ENCODE measurements at regions not wholly inside any gene's neighbourhood (a gene's known extent, or its start where the extent isn't known, plus 50 kb on each side); places are given as distances from the start of the nearest gene placed in this dataset.

DNA sequence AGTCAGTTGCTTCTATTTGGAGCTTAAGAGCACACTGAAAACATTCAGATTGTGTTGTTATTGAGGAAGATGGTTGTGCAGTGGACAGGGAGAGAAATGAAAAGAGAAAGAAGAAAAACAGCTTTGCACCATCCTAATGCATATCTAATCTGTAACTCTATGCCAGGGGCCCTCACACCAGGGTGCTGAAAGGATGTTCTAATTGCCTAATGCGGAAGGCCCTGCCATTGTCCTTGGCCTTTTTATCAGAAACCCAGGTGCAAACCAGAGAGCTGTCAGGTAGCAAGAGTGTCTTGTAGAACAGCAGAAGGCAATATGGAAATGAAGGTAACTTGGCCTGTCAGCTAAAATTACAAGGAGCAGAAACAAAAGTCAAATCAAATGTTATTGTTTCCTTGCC lies 384.5 kb upstream of the PIK3R1 start:
- TF ChIP-seq POU2F2 (IDR thresholded peaks at IDR 0.05; ENCODE audit: low read depth, low read length) = no peak
- FAIRE-seq (no peak), DNase-seq (ENCODE audit: insufficient read length, low spot score) (no peak)

- no peak for FAIRE-seq
- no peak for TF ChIP-seq POLR2AphosphoS5 (IDR thresholded peaks at IDR 0.05; ENCODE audit: low read depth, low read length)
- no peak for TF ChIP-seq PAX5 (IDR thresholded peaks at IDR 0.05; ENCODE audit: insufficient read depth, low read length, severe bottlenecking)
- TF ChIP-seq POU2F2 (IDR thresholded peaks at IDR 0.05; ENCODE audit: low read depth, low read length) = no peak
- no peak for TF ChIP-seq POLR2A (IDR thresholded peaks at IDR 0.05; ENCODE audit: low read depth, low read length)
- no peak for TF ChIP-seq TAF1 (IDR thresholded peaks at IDR 0.05; ENCODE audit: low read depth, low read length)
- TF ChIP-seq SPI1 (IDR thresholded peaks at IDR 0.05; ENCODE audit: low read depth, low read length) = no peak
- DNase-seq (ENCODE audit: insufficient read length, low spot score) = no peak
Measured at GRCh38 chr5:67827541-67827940, 388.0 kb upstream of the PIK3R1 start.

- DNase-seq (ENCODE audit: insufficient read length, low spot score) (no peak), FAIRE-seq (no peak)
- TF ChIP-seq PAX5 (IDR thresholded peaks at IDR 0.05; ENCODE audit: insufficient read depth, low read length, severe bottlenecking) = no peak
Measured at GRCh38 chr5:67824852-67825251, 390.7 kb upstream of the PIK3R1 start.

GRCh38 chr5:67817652-67818051 lies 397.9 kb upstream of the PIK3R1 start:
- DNase-seq (ENCODE audit: insufficient read length, low spot score) (no peak), FAIRE-seq (no peak)
- TF ChIP-seq POLR2AphosphoS5 (IDR thresholded peaks at IDR 0.05; ENCODE audit: low read depth, low read length) (no peak), PAX5 (IDR thresholded peaks at IDR 0.05; ENCODE audit: insufficient read depth, low read length, severe bottlenecking) (no peak), POU2F2 (IDR thresholded peaks at IDR 0.05; ENCODE audit: low read depth, low read length) (no peak), POLR2A (IDR thresholded peaks at IDR 0.05; ENCODE audit: low read depth, low read length) (no peak), TAF1 (IDR thresholded peaks at IDR 0.05; ENCODE audit: low read depth, low read length) (no peak), SPI1 (IDR thresholded peaks at IDR 0.05; ENCODE audit: low read depth, low read length) (no peak)

GRCh38 chr5:67816456-67816855 lies 399.1 kb upstream of the PIK3R1 start:
- TF ChIP-seq TAF1 (IDR thresholded peaks at IDR 0.05; ENCODE audit: low read depth, low read length) (no peak), PAX5 (IDR thresholded peaks at IDR 0.05; ENCODE audit: insufficient read depth, low read length, severe bottlenecking) (no peak), SPI1 (IDR thresholded peaks at IDR 0.05; ENCODE audit: low read depth, low read length) (no peak), POLR2AphosphoS5 (IDR thresholded peaks at IDR 0.05; ENCODE audit: low read depth, low read length) (no peak), POU2F2 (IDR thresholded peaks at IDR 0.05; ENCODE audit: low read depth, low read length) (no peak), POLR2A (IDR thresholded peaks at IDR 0.05; ENCODE audit: low read depth, low read length) (no peak)
- FAIRE-seq (no peak), DNase-seq (ENCODE audit: insufficient read length, low spot score) (no peak)

DNA sequence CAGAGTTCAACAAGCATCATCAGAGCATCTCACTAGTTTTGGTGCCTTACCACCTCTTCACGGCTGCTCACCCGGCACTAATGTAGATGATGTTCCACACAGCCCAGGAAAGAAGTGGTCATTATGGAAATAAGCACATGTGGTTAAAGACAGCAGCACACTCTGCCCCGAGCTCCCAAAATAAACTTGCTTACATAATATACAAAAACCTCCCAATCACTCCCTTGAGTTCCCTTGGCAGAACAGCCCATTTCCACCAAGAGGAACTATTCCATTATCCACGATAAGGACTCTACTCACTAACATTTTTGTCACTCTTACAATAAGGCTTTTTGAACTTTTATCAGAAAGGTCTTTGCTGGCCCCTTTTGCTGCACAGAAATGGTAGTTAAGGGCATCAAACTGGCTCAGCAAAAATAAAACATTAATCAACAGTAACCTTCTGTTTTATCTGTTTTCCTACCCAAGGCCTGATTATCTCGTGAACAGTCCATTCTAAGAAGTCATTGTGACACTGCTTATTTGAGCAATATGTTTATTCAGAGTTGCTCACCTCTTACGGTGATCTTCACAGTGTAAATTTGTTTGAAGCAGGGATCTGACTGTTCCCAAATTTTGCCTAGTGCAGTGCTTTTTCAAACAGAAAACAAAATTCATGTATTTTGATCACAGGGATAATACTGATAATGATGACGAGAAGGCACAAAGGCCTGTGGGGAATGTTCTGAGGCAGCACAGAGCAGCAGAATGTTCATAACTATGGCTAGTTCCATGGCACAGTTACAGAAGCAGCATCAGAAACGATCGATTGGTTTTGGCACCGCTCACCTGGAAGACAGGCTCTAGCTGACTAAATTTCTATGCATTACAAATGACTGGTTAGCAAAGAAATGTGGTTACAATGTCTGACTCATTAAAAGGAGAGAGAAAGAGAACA lies 399.8 kb upstream of the PIK3R1 start:
- FAIRE-seq (no peak), DNase-seq (ENCODE audit: insufficient read length, low spot score) (no peak)
- TF ChIP-seq POLR2A (IDR thresholded peaks at IDR 0.05; ENCODE audit: low read depth, low read length) (no peak), POLR2AphosphoS5 (IDR thresholded peaks at IDR 0.05; ENCODE audit: low read depth, low read length) (no peak), POU2F2 (IDR thresholded peaks at IDR 0.05; ENCODE audit: low read depth, low read length) (no peak), PAX5 (IDR thresholded peaks at IDR 0.05; ENCODE audit: insufficient read depth, low read length, severe bottlenecking) (no peak), SPI1 (IDR thresholded peaks at IDR 0.05; ENCODE audit: low read depth, low read length) (no peak), TAF1 (IDR thresholded peaks at IDR 0.05; ENCODE audit: low read depth, low read length) (no peak)

GRCh38 chr5:67814569-67815311 lies 400.8 kb upstream of the PIK3R1 start:
- DNase-seq (ENCODE audit: insufficient read length, low spot score) = no peak
- FAIRE-seq = no peak
- no peak for TF ChIP-seq POU2F2 (IDR thresholded peaks at IDR 0.05; ENCODE audit: low read depth, low read length)
- no peak for TF ChIP-seq SPI1 (IDR thresholded peaks at IDR 0.05; ENCODE audit: low read depth, low read length)
- TF ChIP-seq TAF1 (IDR thresholded peaks at IDR 0.05; ENCODE audit: low read depth, low read length) = no peak
- no peak for TF ChIP-seq PAX5 (IDR thresholded peaks at IDR 0.05; ENCODE audit: insufficient read depth, low read length, severe bottlenecking)
- no peak for TF ChIP-seq POLR2AphosphoS5 (IDR thresholded peaks at IDR 0.05; ENCODE audit: low read depth, low read length)
- TF ChIP-seq POLR2A (IDR thresholded peaks at IDR 0.05; ENCODE audit: low read depth, low read length) = no peak

GRCh38 chr5:67813877-67814539 lies 401.5 kb upstream of the PIK3R1 start:
- DNase-seq (ENCODE audit: insufficient read length, low spot score) = no peak
- TF ChIP-seq TAF1 (IDR thresholded peaks at IDR 0.05; ENCODE audit: low read depth, low read length) = no peak
- no peak for TF ChIP-seq PAX5 (IDR thresholded peaks at IDR 0.05; ENCODE audit: insufficient read depth, low read length, severe bottlenecking)
- TF ChIP-seq POU2F2 (IDR thresholded peaks at IDR 0.05; ENCODE audit: low read depth, low read length) = no peak
- no peak for TF ChIP-seq SPI1 (IDR thresholded peaks at IDR 0.05; ENCODE audit: low read depth, low read length)
- TF ChIP-seq POLR2A (IDR thresholded peaks at IDR 0.05; ENCODE audit: low read depth, low read length) = no peak
- no peak for TF ChIP-seq POLR2AphosphoS5 (IDR thresholded peaks at IDR 0.05; ENCODE audit: low read depth, low read length)
- no peak for FAIRE-seq

DNA sequence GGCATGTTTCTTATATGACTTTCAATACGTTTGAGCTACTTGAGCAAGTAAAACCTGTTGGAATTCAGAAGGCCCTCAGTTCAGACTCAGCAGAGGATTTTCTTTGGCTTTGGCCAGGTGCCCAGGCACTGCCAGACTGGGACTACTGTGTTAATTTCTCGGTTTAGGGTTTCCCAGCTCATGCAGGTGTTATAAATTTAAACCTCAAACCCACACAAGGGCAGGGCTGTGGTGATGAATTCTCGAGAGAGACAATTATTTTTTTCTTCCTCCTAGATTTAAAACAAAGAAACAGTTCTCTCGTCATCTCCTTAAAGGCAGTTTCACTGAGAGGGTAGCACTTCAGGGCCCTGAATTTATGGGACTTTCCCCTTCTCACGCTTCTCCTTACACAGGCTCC lies 406.0 kb upstream of the PIK3R1 start:
- TF ChIP-seq PAX5 (IDR thresholded peaks at IDR 0.05; ENCODE audit: insufficient read depth, low read length, severe bottlenecking) = no peak
- no peak for TF ChIP-seq POU2F2 (IDR thresholded peaks at IDR 0.05; ENCODE audit: low read depth, low read length)
- no peak for TF ChIP-seq SPI1 (IDR thresholded peaks at IDR 0.05; ENCODE audit: low read depth, low read length)
- no peak for TF ChIP-seq POLR2A (IDR thresholded peaks at IDR 0.05; ENCODE audit: low read depth, low read length)
- TF ChIP-seq TAF1 (IDR thresholded peaks at IDR 0.05; ENCODE audit: low read depth, low read length) = no peak
- no peak for TF ChIP-seq POLR2AphosphoS5 (IDR thresholded peaks at IDR 0.05; ENCODE audit: low read depth, low read length)
- no peak for FAIRE-seq
- no peak for DNase-seq (ENCODE audit: insufficient read length, low spot score)
